HUDEP-2 (cell line): ENCODE measurements at regions not wholly inside any gene's neighbourhood (a gene's known extent, or its start where the extent isn't known, plus 50 kb on each side); places are given as distances from the start of the nearest gene placed in this dataset.
"Not testable (repeated sequence)": the region's sequence is repeated elsewhere in the genome, so short reads cannot be mapped to it uniquely, and the experiment has no call there.

Experiments
- DNase-seq, 76 experiments: peaks; one replicate each; lab custom pipeline; 2025; ENCODE audit not compliant: unreplicated experiment in 76 of 76; lab: John Stamatoyannopoulos, UW

DNA sequence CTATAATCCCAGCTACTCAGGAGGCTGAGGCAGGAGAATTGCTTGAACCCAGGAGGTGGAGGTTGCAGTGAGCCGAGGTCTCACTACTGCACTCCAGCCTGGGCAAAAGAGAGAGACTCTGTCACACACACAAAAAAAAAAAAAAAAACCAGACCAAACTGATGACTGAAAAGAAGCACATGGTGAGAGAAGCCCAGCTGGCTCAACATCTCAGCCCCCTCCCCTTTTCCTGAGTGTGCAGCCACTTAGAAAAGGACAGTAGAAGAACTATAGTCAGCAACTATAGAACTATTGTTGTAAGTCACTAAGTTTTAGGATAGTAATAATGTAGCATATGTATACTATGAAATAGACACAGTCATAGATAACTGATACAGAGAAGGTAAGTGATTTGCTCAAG is 87.2 kb upstream of the RALGPS2 start:
- no peak for DNase-seq

DNA sequence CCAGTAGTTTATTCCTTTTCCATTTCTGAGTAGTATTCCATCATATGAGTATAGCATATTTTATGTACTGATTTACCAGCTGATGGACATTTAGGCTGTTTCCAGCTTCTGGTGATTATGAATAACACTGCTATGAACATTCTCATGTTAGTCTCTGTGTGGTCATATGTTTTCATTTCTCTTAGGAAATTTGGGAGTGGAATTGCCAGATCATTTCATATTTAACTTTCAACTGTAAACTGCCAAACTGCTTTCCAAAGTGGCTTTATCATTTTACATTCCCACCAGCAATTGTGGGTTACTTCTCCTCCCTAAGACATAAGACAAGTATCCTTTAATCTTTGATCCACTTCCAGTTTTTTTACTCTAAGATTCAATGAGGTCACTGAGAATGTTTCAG is 85.7 kb upstream of the RALGPS2 start:
- no peak for DNase-seq

DNA sequence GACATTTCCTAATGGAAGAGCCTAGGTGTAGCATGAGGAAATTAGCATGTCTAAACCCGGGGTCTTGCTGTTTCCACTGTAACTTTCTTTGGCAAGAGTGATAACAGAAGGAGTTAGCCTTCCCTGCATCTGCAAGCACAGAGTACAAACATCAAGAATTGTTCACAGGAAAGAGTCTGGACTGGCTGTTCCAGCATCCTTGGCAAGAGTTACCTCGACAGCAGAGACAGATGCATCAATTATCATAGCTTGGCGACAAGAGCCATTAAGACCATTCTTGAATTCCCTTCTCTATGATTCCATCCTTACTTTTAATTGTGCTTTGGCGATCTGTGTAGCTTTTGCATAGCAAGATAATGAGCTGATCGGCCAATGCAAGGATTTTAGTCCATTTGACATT is 82.8 kb upstream of the RALGPS2 start:
- DNase-seq, result no peak

DNA sequence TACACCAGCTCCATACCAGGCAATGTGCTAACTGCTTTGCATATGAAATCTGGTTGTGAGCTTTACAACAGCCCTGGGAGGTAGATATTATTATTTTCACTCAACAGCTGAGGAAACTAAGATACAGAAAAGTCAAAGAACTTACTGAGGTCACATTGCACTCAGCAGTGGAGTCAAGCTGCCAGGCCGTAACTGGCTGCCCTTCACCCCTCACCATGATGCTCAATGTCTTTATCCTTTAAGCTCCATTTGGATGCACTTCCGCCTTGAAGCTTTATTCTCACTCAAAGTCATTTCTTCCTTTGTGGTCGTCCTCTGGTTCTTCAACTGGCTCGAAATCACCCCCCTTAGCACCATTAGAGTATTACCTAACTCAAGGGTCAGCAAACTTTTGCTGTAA is 81.7 kb upstream of the RALGPS2 start:
- DNase-seq, result no peak

DNA sequence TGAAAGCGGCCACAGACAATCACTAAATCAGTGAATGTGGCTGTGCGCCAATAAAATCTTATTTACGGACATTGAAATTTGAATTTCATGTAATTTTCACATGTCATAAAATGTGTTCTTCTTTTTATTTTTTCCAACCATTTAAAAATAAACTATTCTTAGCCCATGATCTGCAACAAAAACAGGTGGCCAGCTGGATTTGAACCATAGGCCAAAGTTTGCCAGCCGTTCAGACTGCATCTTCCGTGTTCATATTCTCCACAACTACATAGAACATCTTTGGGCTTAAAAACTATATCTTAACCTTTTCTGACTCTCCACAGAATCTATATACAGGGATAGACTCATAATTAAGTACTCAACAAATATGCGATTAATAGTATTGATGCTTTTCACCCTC is 81.2 kb upstream of the RALGPS2 start:
- no peak for DNase-seq

DNA sequence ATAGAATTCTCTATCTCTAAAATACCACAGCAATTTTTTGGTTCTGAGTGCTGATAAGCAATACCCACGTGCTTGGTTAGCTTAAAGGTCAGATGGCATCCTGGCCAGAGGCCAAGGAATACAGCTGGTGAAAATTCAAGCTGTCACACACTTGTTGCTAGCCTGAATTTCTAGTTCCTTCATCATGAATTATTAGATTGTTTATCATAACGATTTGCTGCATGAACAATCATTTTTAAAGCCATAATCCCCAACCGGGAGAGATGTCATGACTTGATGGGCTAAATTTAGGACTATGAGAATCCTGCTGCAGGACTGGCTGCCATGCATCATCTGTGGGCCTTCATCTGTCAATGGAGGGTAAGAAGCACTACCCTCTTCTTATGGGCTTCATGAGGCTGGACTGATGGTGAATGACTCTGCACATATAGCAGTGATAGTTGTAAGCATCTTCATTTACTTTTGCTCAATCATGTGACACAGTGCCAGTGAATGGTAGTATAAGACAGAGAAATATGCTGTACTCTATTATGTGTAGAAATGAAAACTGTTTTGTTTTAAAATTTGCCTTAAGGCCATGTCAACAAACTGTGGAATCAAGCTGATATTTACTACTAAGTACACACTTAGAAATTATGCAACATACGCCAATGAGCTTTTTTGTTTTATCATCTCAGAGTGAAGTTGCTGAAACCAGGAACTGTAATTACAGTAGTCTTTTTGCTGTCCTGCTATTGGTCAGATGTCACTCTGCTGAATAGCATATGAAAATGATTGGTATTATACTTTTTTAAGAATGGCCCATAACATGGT is 80.5 kb upstream of the RALGPS2 start:
- DNase-seq, result peak in 66 of 76 experiments; percentile 4 to 72 (median 47)

DNA sequence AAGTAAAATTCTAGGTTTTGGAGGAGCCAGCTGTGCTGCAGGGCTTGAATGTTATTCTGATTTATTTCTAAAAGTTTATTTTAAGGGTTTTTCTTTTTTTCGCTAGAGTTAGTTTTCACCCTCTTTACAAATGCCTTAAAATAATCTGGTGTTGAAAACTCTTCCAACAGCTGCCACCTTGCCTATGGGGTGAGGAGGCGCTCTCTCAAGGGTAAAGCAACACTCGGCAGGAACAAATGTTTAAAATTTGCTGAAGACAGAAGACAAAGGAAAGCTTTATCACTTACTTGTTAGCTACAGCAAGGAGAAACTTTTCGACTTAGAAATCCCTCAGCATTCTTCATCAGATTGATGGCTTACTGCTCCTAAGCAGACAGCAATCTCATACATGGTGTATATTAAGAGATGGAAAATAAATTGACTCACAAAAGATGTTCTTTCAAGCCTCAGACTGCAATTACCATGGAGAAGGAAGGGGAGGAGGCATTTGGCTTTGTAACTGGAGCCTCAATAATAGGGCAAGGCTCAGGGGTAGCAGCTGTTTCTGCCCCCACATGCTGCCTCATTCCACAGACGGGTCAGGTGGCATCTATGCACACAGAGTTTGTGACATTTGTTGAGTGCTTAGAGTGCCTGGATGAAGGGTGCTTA is 79.8 kb upstream of the RALGPS2 start:
- no peak for DNase-seq

DNA sequence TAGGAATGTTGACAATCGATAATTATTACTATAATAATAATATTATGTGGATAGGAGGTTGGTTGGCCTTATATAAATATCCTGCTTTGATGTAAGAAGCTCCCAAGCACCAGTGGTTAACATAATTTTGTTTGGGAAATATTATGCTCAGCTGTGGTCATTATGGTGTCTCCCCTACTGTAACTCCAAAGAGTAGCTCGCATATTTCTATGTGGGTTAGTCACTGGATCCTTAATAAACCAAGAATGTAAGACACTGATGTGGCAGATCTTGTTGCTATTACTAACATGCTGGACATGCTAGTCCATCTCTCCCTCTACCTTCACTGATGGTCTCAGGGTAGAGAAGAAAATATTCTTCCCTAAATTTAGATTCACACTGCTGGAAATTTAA is 79.2 kb upstream of the RALGPS2 start:
- DNase-seq, result no peak

DNA sequence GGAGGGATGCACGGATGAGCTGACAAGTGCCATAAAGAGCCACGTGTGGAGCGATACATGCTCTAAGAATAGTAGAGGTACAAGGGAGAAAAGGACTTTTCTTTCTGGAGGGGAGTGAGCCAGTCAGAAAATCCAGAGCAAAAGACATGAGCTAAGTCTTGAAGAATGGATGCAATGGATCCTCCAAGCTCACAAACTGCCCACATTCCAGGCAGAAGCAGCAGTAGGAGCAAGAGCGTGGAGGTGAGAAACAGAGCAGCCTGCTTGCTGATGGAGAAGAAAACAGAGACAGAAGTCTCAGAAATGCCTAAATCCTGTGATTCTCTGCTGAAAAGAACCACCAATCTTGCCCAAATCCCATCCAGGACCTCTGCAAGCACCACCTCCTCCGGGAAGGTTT is 78.2 kb upstream of the RALGPS2 start:
- DNase-seq, result no peak

DNA sequence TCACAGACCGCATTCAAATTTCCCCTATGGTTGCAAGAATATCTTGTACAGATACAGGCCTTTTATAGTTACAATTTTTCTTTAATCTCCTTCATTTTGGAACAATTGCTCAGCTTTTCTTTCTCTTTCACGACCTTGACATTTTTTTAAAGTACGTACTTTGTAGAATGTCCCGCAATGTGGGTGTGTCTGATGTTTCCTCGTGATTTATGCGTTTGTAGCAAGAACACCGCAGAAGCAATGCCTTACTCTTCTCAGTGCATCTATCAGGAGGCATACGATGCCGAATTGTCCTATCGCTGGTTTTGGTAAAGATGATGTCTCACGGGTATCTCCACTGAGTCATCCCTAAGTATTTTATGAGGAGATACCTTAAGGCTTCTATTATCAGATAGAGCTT is 76.9 kb upstream of the RALGPS2 start:
- no peak for DNase-seq

DNA sequence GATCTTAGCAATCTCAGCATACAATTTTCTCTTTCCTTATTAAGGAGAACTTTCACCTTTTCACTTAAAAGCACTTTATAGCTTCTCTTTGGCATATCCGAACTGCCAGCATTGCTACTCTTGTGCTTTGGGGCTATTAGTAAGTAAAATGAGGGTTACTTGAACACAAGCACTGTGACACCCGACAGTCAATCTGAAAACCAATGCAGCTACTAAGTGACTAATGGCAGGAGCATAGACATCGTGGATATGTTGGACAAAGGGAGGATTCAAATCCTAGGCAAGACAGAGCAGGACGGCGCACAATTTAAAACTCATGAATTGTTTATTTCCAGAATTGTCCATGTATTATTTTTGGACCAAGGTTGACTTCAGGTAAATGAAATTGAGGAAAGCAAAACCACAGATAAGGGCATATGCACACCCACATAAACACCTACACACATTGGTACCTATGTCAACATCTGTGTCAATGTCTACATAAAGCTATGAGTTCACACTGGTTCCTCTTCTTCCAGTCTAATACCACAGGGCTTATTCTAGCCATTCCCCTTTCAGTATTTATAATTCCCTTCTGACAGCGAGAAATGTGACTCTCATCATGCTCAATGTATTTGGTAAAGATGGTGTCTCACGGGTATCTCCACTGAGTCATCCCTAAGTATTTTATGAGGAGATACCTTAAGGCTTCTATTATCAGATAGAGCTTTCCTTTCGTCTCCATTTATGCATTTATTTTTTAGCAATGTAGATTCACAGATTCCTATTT is 75.3 kb upstream of the RALGPS2 start:
- no peak for DNase-seq

DNA sequence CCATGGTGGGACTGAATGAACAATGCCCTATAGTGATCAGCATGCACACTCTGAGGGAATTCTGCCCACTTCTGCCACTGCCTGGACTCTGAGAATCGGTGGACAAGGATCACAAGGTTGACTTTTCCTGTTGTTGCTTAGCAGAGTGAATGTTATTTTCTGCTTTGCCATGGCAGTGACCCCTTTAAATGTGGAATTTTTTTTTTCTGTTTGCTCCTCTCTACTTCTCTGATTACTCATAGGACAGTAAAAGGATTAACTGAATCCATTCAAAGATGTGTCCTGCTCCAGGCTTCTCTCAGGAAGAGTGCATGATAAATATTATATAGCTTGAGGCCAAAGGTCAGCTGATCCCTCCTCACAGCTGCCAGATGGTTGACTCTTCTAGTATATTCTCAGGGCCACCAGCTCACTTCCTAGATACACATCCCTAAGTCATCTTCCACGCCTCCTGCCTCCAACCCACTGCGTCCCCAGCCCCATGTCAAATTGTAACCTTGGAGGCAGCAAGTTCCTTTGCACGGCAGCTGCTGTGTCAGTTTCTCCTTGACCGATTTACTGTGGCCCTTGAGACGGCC is 74.0 kb upstream of the RALGPS2 start:
- DNase-seq, result no peak

DNA sequence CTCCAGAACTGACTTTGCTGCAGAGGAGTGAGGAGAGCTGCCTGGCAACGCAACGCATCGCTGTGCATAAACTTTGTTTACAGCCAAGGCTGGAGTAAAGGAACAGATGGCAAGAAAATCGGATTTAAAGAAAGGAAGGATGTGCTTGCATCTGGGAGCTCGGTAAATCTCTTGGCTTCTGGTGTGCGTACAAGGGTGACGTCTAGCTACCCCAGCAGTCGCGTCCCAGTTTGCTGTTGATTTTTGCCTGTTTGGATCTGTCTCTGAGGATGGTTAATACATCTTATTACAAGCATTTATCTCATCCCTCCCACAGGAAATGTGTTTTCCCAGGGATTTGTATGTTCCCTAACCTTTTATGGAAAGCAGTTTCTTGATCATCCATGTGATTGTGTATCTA is 73.3 kb upstream of the RALGPS2 start:
- DNase-seq, result no peak

DNA sequence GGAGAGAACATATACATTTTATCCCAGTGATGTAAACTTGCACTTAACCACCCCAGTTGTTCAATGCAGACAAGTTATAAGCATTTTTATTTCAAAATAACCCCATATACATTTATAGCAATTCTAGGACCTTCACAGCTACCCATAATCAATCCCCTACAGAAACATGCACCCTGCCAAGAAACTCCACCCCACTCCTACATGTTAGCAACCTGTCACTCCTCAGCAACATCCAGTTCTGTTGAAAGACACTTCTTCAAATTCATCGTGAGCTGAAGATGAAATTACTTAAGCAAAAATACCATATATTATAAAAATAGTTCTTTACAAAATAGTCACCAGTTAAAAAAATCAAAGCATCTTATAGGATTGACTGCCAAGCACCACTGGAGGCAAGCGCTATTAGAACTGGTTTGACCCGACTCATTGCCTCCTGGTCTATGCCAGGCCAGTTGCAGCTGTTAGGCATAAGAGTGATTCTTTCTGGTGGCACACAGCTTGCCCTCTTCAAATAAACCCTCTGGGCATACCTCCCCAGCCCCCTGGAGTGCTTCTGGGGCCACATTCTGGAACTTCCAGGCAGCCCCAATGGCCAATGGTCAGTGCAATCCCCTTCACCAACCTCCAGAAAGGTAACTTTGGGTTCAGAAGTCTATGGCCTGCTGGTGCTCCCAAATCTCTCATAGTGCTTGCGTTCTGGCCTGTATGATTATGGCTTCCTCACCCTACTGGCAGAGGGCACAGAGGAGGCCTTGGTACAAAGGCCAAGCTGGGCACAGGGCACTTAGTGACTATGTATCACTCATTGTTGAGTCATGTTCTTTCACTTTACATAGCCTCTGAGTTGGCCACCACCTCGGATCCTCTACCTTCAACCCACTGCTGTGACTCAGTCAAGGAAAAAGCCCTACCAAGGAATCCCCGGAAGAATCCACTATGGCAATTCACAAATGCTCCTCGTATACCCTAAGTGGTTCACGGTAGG is 72.2 kb upstream of the RALGPS2 start:
- no peak for DNase-seq

DNA sequence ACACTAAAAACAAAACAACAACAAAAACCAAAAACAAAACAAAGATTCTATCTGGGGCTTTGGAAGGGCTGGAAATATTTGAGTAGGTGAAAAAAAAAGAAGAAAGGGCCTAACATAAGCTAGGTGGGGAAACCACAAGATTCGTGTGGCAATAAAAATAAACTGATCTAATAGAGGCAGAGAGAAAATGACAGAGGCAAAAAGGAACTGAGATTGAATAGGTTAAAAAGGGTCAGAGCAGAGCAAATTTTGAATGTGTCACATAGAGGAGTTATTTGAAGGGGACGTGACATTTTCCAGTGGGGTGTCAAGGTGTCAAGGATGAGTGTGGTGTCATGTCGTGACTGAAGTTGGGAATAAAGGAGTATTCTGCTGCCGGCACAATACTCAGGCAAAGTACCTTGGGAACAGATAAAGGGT is 65.2 kb upstream of the RALGPS2 start:
- DNase-seq, result no peak

DNA sequence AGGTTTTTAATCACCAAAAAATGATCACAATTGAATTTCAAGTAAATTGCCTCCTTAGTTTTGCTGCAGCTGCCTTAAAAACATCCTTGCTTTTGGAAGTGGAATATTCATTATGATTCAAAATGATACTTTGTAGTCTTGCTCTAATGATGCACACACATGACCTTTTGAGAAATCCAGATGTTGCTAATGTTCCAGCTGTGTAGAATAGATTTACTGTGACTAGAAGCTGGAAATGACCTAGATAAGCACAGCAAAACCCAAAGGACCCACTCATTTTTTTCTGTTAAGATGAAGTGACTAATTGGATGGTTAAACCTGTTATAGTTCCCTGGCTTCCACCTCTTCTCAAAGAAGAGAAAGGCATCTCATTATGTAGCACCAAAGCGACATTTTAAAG is 64.6 kb upstream of the RALGPS2 start:
- no peak for DNase-seq

DNA sequence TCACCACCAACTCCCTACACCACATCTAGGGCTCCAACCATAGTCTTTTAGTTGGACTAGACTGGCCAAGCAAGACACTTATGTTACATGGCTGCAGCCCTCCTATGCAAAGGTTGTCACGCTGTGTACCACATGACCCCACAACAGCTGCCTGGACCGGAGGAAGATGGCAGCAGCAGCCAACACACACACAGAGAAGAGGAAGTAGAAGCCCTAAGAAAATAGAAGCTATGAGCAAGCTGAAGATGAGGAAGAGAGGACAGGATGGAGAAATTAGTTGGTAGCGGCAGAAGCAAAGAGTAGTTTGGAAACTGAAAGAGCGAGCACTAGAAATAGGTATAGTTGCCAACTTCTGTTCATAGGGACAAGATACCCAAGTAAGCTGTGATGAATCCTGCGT is 60.8 kb upstream of the RALGPS2 start:
- DNase-seq, result no peak

DNA sequence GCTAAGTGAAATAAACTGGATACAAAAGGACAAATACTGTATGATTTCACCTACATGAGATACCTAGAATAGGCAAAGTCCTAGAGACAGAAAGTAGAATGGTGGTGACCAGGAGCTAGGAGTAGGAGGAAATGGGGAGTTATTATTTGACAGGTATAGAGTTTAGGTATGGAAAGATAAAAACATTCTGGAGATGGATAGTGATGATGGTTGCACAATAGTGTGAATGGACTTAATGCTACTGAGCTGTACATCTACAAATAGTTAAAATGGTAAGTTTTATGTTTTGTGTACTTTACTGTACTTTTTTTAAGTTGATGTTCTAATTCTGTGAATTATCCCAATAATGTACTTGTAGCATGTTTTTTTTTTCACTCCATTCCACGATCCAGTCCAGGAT is 59.5 kb upstream of the RALGPS2 start:
- no peak for DNase-seq

DNA sequence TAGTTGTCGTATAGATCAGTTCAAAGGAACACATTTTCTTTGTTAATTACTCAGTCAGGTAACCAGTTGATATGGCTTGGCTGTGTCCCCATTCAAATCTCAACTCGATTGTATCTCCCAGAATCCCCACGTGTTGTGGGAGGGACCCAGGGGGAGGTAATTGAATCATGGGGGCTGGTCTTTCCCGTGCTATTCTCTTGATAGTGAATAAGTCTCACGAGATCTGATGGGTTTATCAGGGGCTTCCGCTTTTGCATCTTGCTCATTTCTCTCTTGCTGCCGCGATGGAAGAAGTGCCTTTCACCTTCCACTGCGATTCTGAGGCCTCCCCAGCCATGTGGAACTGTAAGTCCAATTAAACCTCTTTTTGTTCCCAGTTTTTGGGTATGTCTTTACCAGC is 58.2 kb upstream of the RALGPS2 start:
- DNase-seq, result not testable (repeated sequence)

DNA sequence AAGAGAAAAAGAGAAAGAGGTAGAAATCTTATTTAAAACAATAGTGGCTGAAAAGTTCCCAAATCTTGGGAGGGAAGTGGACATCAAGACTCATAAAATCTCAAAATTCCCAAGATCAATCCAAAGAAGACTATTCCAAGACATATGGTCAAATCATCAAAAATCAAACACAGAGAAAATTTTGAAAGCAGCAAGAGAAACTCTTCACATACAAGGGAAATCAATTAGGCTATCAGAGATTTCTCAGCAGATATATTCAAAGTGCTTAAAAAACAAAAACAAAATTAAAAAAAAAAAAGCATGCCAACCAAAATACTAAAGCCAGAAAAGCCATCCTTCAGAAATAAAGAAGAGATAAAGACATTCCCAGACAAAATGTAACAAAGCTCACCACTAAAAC is 52.6 kb upstream of the RALGPS2 start:
- DNase-seq, result no peak
